ENCODE measurements at regions not wholly inside any gene's neighbourhood (a gene's known extent, or its start where the extent isn't known, plus 50 kb on each side); places are given as distances from the start of the nearest gene placed in this dataset.

DNA sequence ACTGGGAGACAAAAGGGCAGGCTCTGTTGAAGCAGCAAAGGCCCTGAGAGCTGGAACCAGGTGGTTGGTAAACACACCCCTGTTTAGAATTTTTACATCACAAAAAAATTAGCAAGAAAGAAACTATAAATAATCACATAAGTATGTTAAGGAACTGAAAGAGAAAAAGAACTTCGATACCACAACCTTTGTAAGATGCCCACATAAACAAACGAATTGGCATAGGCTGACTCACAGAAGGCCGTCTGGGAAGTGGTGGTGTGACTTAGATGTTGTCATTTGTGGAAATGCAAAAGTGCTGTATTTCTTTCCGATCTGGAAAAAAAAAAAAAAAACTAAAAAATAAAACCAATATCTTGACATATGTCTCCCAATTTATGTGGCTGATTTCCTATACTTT is 235.1 kb downstream of the USP46 start:
- Histone ChIP-seq H3K4me3 (no peak overlapping the region), H3K4me1 (no peaks in the 10 kb centered on the region), H3K27ac (no peak overlapping the region), H3K9me3 (no peaks in the 10 kb centered on the region), H3K4me2 (no peak overlapping the region)
- CTCF ChIA-PET, result interaction anchor here (0.6 kb wide), 1 partner anchor 59 kb away, joined by 3 read pairs; no protein-coding TSS in a partner anchor
- TF ChIP-seq SREBF2 (IDR thresholded peaks at IDR 0.05), result no peak
- no peak for TF ChIP-seq BCL3 (IDR thresholded peaks at IDR 0.05)
- TF ChIP-seq MAFK (IDR thresholded peaks at IDR 0.05; ENCODE audit: partially characterized antibody), result no peak
- no peak for TF ChIP-seq SMC3 (IDR thresholded peaks at IDR 0.05)
- no peak for TF ChIP-seq HEYL (CRISPR knock-in tag; IDR thresholded peaks at IDR 0.05)
- FAIRE-seq (no peak), DNase-seq (ENCODE audit: low read depth in 1 of 2, low spot score in 1 of 2) (no peak), ATAC-seq (no peak)
- 24% methylated on average over 4 of the region's 4 CpGs for WGBS (ENCODE audit: missing lambda C conversion rate)
- POLR2A ChIA-PET, result no interaction called here

GRCh38 chr4:52425751-52426326 is 233.3 kb downstream of the USP46 start:
- ChIA-PET CTCF (no interaction called here), POLR2A (no interaction called here)
- Histone ChIP-seq H3K4me2 (no peak overlapping the region), H3K4me1 (no peaks in the 10 kb centered on the region), H3K27ac (no peak overlapping the region), H3K9me3 (no peaks in the 10 kb centered on the region), H3K4me3 (no peak overlapping the region)
- no peak for FAIRE-seq
- ATAC-seq, result no peak
- WGBS (ENCODE audit: missing lambda C conversion rate), result 3% methylated on average over 3 of the region's 3 CpGs
- DNase-seq (ENCODE audit: low read depth in 1 of 2, low spot score in 1 of 2), result no peak
- TF ChIP-seq NR3C1 (IDR thresholded peaks at IDR 0.05) (no peak), KDM5A (IDR thresholded peaks at IDR 0.05) (no peak), ESRRA (IDR thresholded peaks at IDR 0.05; ENCODE audit: borderline replicate concordance, low read length) (no peak), RCOR1 (IDR thresholded peaks at IDR 0.05; ENCODE audit: low read depth, low read length) (no peak), POLR2AphosphoS2 (conservative IDR thresholded peaks at IDR 0.05; ENCODE audit: low read length) (no peak), POLR2A (IDR thresholded peaks at IDR 0.05; ENCODE audit: low read length) (no peak), HOXA7 (CRISPR knock-in tag; IDR thresholded peaks at IDR 0.05) (no peak), NPAS2 (CRISPR knock-in tag; IDR thresholded peaks at IDR 0.05; ENCODE audit: borderline replicate concordance) (no peak), CEBPB (IDR thresholded peaks at IDR 0.05) (no peak), ZSCAN20 (CRISPR knock-in tag; IDR thresholded peaks at IDR 0.05) (no peak), JUN (IDR thresholded peaks at IDR 0.05) (no peak), TFCP2L1 (CRISPR knock-in tag; IDR thresholded peaks at IDR 0.05) (no peak), RNF2 (IDR thresholded peaks at IDR 0.05; ENCODE audit: borderline replicate concordance, low read depth) (no peak), MAZ (IDR thresholded peaks at IDR 0.05; ENCODE audit: borderline replicate concordance, low read depth, low read length) (no peak), HMGXB4 (CRISPR knock-in tag; IDR thresholded peaks at IDR 0.05; ENCODE audit: borderline replicate concordance) (no peak)
- TF ChIP-seq, protein P1, sequence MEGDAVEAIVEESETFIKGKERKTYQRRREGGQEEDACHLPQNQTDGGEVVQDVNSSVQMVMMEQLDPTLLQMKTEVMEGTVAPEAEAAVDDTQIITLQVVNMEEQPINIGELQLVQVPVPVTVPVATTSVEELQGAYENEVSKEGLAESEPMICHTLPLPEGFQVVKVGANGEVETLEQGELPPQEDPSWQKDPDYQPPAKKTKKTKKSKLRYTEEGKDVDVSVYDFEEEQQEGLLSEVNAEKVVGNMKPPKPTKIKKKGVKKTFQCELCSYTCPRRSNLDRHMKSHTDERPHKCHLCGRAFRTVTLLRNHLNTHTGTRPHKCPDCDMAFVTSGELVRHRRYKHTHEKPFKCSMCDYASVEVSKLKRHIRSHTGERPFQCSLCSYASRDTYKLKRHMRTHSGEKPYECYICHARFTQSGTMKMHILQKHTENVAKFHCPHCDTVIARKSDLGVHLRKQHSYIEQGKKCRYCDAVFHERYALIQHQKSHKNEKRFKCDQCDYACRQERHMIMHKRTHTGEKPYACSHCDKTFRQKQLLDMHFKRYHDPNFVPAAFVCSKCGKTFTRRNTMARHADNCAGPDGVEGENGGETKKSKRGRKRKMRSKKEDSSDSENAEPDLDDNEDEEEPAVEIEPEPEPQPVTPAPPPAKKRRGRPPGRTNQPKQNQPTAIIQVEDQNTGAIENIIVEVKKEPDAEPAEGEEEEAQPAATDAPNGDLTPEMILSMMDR (IDR thresholded peaks at IDR 0.05), result no peak
- TF ChIP-seq, protein P2, sequence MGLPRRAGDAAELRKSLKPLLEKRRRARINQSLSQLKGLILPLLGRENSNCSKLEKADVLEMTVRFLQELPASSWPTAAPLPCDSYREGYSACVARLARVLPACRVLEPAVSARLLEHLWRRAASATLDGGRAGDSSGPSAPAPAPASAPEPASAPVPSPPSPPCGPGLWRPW (IDR thresholded peaks at IDR 0.05), result no peak
- TF ChIP-seq, protein P3, sequence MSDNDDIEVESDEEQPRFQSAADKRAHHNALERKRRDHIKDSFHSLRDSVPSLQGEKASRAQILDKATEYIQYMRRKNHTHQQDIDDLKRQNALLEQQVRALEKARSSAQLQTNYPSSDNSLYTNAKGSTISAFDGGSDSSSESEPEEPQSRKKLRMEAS (IDR thresholded peaks at IDR 0.05), result no peak
